RPMI7951 (cell line): ENCODE measurements at regions not wholly inside any gene's neighbourhood (a gene's known extent, or its start where the extent isn't known, plus 50 kb on each side); places are given as distances from the start of the nearest gene placed in this dataset.
"Not testable (repeated sequence)": the region's sequence is repeated elsewhere in the genome, so short reads cannot be mapped to it uniquely, and the experiment has no call there.

Source experiments
- DNase-seq: peaks from one replicate; pipeline ENCODE4 v3.0.0-alpha.2; 2012; ENCODE audit warnings: low read depth

GRCh38 chr9:25917731-25918362 lies 239.6 kb upstream of the TUSC1 start:
- no peak for DNase-seq

- DNase-seq, result no peak
These were observed 235.6 kb upstream of the TUSC1 start for GRCh38 chr9:25913806-25914205.

- no peak for DNase-seq
These were observed 226.5 kb upstream of the TUSC1 start for GRCh38 chr9:25904701-25905100.

- peak; percentile 15 for DNase-seq
These were observed 213.3 kb upstream of the TUSC1 start for GRCh38 chr9:25891527-25891926.

GRCh38 chr9:25889661-25890060 lies 211.4 kb upstream of the TUSC1 start:
- no peak for DNase-seq

GRCh38 chr9:25876248-25876647 lies 198.0 kb upstream of the TUSC1 start:
- no peak for DNase-seq

GRCh38 chr9:25864509-25864908 lies 186.3 kb upstream of the TUSC1 start:
- DNase-seq, result no peak

- DNase-seq, result no peak
These were observed 183.2 kb upstream of the TUSC1 start for GRCh38 chr9:25861421-25861820.

GRCh38 chr9:25857147-25857546 lies 178.9 kb upstream of the TUSC1 start:
- no peak for DNase-seq

GRCh38 chr9:25850803-25851202 lies 172.6 kb upstream of the TUSC1 start:
- no peak for DNase-seq

GRCh38 chr9:25845867-25846266 lies 167.6 kb upstream of the TUSC1 start:
- no peak for DNase-seq

- no peak for DNase-seq
These were observed 152.1 kb upstream of the TUSC1 start for GRCh38 chr9:25830381-25830780.

GRCh38 chr9:25827626-25828025 lies 149.4 kb upstream of the TUSC1 start:
- DNase-seq, result no peak

- DNase-seq, result no peak
These were observed 138.2 kb upstream of the TUSC1 start for GRCh38 chr9:25816439-25816838.

GRCh38 chr9:25814023-25814422 lies 135.8 kb upstream of the TUSC1 start:
- no peak for DNase-seq

- no peak for DNase-seq
These were observed 135.2 kb upstream of the TUSC1 start for GRCh38 chr9:25813478-25813877.

- DNase-seq, result no peak
These were observed 130.3 kb upstream of the TUSC1 start for GRCh38 chr9:25808554-25808953.

GRCh38 chr9:25804856-25805255 lies 126.6 kb upstream of the TUSC1 start:
- DNase-seq, result no peak

- not testable (repeated sequence) for DNase-seq
These were observed 123.7 kb upstream of the TUSC1 start for GRCh38 chr9:25801989-25802388.

- no peak for DNase-seq
These were observed 95.6 kb upstream of the TUSC1 start for GRCh38 chr9:25773805-25774204.

- DNase-seq, result no peak
These were observed 77.7 kb upstream of the TUSC1 start for GRCh38 chr9:25755951-25756350.

- DNase-seq, result no peak
These were observed 74.2 kb upstream of the TUSC1 start for GRCh38 chr9:25752398-25752797.

- no peak for DNase-seq
These were observed 64.0 kb upstream of the TUSC1 start for GRCh38 chr9:25742256-25742655.

- DNase-seq, result no peak
These were observed 55.2 kb upstream of the TUSC1 start for GRCh38 chr9:25733336-25733982.
